GM21717 (cell line): ENCODE measurements at regions not wholly inside any gene's neighbourhood (a gene's known extent, or its start where the extent isn't known, plus 50 kb on each side); places are given as distances from the start of the nearest gene placed in this dataset.

Experiments used
- ATAC-seq: cut with Tn5 transposase; IDR thresholded peaks from one replicate; pipeline ENCODE4 v1.9.1; 2021; ENCODE audit warnings: mild to moderate bottlenecking, moderate library complexity; ENCODE audit not compliant: unreplicated experiment

DNA sequence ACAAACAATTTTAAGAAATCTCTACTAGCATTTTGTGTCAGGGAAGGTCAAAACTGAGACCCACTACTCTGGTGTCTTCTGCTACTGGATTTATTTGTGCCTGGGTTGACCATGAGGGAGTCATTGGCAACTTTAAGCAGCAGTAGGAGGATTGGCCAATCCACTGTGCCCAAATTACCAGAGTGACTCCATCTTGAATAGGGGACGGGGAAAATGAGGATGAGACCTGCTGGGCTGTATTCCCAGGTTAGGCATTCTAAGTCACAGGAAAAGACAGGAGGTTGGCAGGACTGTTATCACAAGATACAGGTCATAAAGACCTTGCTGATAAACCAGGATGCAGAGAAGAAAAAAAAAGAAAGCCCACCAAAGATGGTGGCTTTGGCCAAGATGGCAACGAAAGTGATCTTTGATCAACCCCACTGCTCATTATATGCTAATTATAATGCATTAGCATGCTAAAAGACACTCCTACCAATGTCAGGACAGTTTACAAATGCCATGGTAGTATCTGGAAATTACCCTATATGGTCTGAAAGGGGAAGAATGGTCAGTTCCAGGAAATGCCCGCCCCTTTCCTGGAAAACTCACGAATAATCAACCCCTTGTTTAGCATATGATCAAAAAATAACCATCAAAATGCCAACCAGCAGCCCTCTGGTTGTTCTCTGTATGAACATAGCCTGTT is 200.9 kb downstream of the LTN1 start:
- ATAC-seq, result no peak

- ATAC-seq, result no peak
Observed at GRCh38 chr21:28790335-28790734, 202.3 kb downstream of the LTN1 start.

DNA sequence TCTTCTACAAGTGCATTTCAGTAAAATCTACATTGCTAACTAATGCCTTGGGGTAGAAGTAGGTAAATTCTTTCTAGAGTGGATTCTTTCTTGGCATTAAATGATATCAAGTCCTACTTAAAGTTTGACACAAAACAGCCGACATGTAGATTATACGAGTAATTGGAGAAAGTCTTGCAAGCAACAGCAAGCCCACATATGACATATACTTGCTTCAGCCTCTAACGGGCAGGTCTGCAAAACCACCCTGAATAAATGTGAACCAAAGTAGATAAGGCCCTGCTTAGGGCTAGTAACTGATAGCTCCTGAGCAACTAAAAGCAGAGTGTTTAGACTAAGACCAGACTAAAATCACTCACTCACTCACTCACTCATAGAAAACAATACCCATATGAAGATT is 203.2 kb downstream of the LTN1 start:
- ATAC-seq, result no peak

- no peak for ATAC-seq
Observed at GRCh38 chr21:28788030-28788429, 204.6 kb downstream of the LTN1 start.

GRCh38 chr21:28783641-28784185 is 209.0 kb downstream of the LTN1 start:
- ATAC-seq, result no peak

DNA sequence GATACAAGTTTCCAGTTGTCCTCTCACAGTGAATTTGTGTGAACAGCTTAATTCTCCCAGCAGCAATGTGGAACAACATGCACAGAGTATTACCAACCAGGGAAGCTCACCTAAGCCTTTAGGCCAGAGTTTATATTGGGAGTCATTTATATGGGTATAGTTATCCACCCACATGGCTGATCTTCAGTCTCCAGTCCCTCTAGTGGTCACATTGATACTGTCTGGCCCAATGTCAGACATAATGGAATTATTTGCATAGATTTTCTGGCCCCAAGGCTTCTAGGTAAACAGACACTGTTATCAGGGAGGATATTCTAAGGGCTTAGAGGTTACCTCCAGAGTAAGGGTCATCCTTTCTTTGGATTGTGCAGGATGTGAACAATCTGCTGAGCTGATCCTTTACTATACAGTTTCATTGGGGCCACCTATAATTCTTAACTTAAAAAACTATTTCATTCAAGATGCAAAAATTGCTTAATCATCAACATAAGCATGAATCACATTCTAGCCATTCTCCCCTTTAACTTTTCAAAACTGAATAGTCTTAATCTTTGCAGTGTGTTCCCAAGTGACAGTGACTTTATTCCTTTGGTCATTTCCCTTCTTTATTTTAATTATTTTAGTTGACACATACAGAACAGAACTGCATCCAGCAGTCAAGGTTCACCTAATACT is 210.9 kb downstream of the LTN1 start:
- ATAC-seq, result no peak

DNA sequence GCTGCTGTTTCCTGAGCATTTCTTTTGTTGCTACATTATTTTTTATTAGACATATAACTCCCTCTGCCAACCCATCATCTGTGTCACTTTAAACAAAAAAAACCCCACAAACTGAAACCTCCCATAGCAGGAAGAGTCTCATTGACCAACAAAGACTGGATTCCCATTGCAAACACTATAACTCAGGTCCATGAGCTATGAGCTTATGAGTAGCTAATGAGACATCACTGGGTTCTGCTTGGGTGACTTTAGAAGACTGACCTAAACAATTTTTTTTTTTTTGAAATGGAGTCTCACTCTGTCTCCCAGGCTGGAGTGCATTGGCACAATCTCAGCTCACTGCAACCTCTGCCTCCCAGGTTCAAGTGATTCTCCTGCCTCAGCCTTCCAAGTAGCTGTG is 212.8 kb downstream of the LTN1 start:
- no peak for ATAC-seq

GRCh38 chr21:28776251-28776650 is 216.4 kb downstream of the LTN1 start:
- ATAC-seq, result no peak

DNA sequence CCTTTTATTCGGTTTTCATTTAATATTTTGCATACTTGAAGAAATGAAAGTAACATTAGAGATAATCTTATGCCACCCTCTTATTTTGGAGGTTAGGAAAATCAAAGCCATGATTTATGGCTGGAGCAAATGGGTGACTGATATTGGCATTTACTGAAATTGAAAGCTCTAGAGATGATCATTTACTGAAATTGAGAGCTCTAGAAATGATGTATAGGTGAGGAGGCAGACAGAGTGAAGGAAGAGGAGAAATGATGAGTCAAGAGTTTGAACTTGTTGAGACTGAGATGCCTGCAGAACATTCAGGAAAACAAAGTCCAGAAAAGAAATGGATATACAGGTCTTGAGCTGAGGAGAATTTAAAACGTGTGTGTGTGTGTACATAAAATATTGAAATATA is 217.6 kb downstream of the LTN1 start:
- no peak for ATAC-seq

DNA sequence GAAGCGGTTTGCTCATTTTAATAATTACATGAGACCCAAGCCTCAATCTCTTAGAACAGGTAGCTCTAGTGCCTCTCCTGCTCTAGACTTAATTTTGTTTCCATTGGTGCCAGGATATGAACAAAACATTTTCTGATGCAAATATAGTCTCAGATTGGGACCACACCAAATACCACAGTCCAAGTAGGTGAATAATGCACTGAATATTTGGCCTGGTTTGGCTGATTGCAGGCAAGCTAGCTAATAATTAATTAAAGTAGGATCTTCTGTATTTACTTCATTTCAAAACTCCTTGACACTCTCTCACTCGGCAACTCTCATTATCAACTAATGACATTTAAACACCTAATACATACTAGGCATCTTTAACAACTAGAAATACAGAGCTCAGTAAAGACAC is 219.6 kb downstream of the LTN1 start:
- no peak for ATAC-seq

DNA sequence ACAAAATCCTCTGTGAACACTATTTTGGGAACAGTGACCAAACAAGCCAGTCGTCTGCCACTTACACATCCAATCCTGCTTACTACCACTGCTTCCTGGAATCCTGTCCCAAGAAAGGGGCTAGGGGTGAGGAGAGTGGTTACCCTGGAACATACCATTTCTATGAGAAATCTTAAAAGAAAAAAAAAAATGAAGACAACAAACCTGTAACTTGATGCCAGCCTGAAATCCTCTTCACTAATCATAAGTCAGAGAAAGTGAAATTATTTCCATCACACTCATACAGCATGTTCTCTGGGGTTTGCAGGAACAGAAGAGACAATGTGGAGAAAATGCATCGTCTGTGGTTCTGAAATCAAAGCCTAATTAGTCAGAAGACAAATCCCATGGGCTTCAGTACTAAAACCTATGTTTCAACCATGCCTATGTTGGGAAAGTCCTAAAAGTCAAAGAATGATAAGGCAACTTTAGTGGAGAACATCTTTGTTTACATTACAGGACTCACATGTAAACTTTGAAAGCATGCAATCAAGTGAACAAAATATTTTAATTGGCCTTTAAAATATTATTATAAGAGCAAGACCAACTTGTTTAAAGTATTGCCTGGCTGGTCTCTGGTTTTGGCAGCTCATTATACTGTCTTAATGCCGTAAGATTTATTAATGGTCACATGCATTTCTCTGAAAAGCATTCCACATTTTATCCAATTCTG is 220.7 kb downstream of the LTN1 start:
- no peak for ATAC-seq

DNA sequence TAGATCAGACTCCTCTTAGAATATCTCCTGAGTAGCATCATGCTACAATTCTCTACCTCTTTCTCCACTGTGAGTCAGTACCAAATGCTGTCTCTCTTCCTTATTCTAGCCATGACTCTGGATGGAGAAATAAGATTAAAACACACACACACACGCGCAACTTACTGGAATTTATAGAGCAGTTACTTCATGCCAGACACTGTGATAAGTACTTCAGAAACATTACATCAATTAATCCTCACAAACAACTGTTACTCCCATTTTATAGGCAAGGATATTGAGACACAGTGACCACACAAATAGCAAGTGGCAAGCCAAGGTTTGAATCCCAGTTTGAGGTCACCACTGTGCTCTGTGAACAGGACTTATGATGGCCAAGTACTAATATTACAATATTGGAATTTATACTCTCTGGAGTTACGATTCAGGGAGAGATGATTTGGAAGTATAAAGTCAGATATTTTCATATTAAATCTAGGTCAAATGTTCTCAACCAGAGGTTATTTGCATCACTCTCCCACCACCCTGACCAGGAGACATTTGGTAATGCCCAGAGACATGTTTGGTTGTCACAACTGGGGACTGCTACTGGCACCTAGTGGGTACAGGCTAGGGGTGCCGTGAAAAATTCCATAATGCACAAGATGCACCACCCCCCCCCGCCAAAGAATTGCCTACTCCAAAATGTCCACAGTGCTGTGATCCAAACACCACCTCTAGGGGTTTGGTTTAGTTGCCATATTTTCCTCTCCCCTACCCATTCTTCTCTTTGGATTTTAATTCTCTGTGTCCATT is 221.6 kb downstream of the LTN1 start:
- ATAC-seq, result no peak

- no peak for ATAC-seq
Observed at GRCh38 chr21:28769683-28770082, 223.0 kb downstream of the LTN1 start.

- no peak for ATAC-seq
Observed at GRCh38 chr21:28768753-28769152, 223.9 kb downstream of the LTN1 start.

GRCh38 chr21:28767523-28767922 is 225.2 kb downstream of the LTN1 start:
- ATAC-seq, result no peak

- ATAC-seq, result no peak
Observed at GRCh38 chr21:28763809-28764418, 228.8 kb downstream of the LTN1 start.

DNA sequence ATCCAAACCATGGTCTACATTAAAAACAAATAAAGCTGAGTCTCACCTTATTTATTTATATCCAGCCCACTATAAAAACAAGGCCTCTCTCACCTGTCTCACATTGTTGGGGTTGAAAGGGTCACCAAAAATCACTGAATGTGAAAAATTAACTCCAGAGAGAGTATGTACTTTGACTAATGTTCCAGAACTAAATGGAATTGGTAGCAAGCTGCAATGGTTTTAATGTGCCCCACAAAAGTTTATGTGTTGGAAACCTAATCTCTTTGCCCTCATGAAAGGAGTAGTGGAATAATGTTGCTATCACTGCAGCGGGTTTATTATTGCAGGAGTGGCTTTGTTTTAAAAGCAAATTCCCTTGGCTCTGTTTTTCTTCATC is 230.3 kb downstream of the LTN1 start:
- no peak for ATAC-seq

- no peak for ATAC-seq
Observed at GRCh38 chr21:28761674-28762356, 230.9 kb downstream of the LTN1 start.

DNA sequence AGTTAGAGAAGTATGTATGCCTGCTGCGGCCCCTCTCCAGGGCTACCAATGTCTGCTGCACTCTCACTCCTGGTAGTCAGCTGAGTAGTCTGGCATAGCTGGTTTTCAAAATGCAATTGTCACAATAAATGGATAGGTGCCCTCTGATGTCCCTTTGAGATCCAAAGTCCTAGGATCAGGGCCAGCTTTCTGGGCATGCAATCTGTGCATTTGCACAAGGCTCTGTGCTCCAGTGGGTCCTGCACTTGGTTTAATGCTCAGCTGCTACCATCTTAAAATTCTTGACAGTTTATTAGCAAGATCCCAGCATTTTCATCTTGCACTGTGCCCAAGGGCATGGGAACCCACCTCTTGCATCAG is 233.8 kb downstream of the LTN1 start:
- no peak for ATAC-seq
